H1 (cell line): ENCODE measurements at regions not wholly inside any gene's neighbourhood (a gene's known extent, or its start where the extent isn't known, plus 50 kb on each side); places are given as distances from the start of the nearest gene placed in this dataset.

Experiments used
- CTCF ChIA-PET: fragments of 300-600 bp; sonication (Branson Sonifier 250); formaldehyde crosslinking; loops from one replicate; lab custom pipeline; 2021; ENCODE audit not compliant: partially characterized antibody; lab: Charles Lee
- POLR2A ChIA-PET: fragments of 300-600 bp; sonication (Branson Sonifier 250); formaldehyde crosslinking; loops from one replicate; lab custom pipeline; 2021; ENCODE audit warnings: inconsistent platforms; ENCODE audit not compliant: partially characterized antibody; lab: Charles Lee
- DNase-seq, 2 experiments: peaks; one replicate each; pipeline versions ENCODE4 v3.0.0 to v3.0.0-alpha.2; 2010 to 2022; ENCODE audit warnings: low spot score in 2 of 2, low read depth in 1 of 2, mixed read lengths in 1 of 2
- FAIRE-seq: peaks from 2 replicates; lab custom pipeline; 2011; peaks lifted over from hg19 to GRCh38; lab: Jason Lieb, UNC
- H2AFZ ChIP-seq: 2 replicates; pipeline ENCODE4 v1.8.1; 2012; ENCODE audit warnings: low read length, inconsistent platforms
- H2AK5ac ChIP-seq: 2 replicates; pipeline ENCODE4 v1.6.1; 2013; ENCODE audit warnings: low read depth, low read length
- H2BK120ac ChIP-seq: replicated peaks from 2 replicates; pipeline ENCODE3; 2013; ENCODE audit warnings: low read depth, low read length, inconsistent platforms
- H2BK12ac ChIP-seq: 2 replicates; pipeline ENCODE4 v1.6.1; 2013; ENCODE audit warnings: low read depth, low read length
- H2BK15ac ChIP-seq: 2 replicates; pipeline ENCODE4 v1.6.1; 2013; ENCODE audit warnings: low read length
- H2BK20ac ChIP-seq: 2 replicates; pipeline ENCODE4 v1.6.1; 2013; ENCODE audit warnings: low read length
- H2BK5ac ChIP-seq: 2 replicates; pipeline ENCODE4 v1.6.1; 2013; ENCODE audit warnings: low read depth, low read length
- H3K14ac ChIP-seq: 2 replicates; pipeline ENCODE4 v1.6.1; 2013; ENCODE audit warnings: inconsistent platforms; ENCODE audit not compliant: insufficient read length
- H3K18ac ChIP-seq: 2 replicates; pipeline ENCODE4 v1.6.1; 2013; ENCODE audit warnings: low read length; ENCODE audit errors: extremely low read depth
- H3K23ac ChIP-seq: 2 replicates; pipeline ENCODE4 v1.6.1; 2013; ENCODE audit warnings: inconsistent platforms; ENCODE audit not compliant: insufficient read length
- H3K23me2 ChIP-seq: 2 replicates; pipeline ENCODE4 v1.6.1; 2013; ENCODE audit warnings: low read depth, low read length
- H3K27ac ChIP-seq: 2 replicates; pipeline ENCODE4 v1.6.1; 2011; ENCODE audit warnings: low read depth, low read length, inconsistent platforms
- H3K27me3 ChIP-seq, 4 experiments: replicated peaks in 1 of 4; 1 replicate in 1 of 4; 2 replicates in 3 of 4; pipeline versions ENCODE4 v1.6.1 to v1.8.1; 2011 to 2013; ENCODE audit warnings: low read length in 3 of 4, mild to moderate bottlenecking in 3 of 4, inconsistent platforms in 2 of 4, mixed read lengths in 2 of 4, moderate library complexity in 1 of 4; ENCODE audit not compliant: control insufficient read depth in 3 of 4, insufficient read depth in 3 of 4; ENCODE audit errors: extremely low read depth in 1 of 4
- H3K36me3 ChIP-seq, 4 experiments: 2 replicates each; pipeline versions ENCODE4 v1.6.1 to v1.8.1; 2011 to 2013; ENCODE audit warnings: mild to moderate bottlenecking in 4 of 4, low read length in 3 of 4, moderate library complexity in 2 of 4, control low read depth in 1 of 4, inconsistent platforms in 1 of 4; ENCODE audit not compliant: insufficient read depth in 4 of 4, control insufficient read depth in 2 of 4
- H3K4ac ChIP-seq: replicated peaks from 2 replicates; pipeline ENCODE3; 2013; ENCODE audit warnings: low read length, low read depth, mixed read lengths, inconsistent platforms; ENCODE audit not compliant: insufficient read length
- H3K4me1 ChIP-seq, 4 experiments: replicated peaks in 1 of 4; 1 replicate in 1 of 4; 2 replicates in 3 of 4; pipeline versions ENCODE4 v1.6.1 to v1.8.1; 2011 to 2013; ENCODE audit warnings: low read length in 3 of 4, inconsistent platforms in 2 of 4, mixed read lengths in 1 of 4; ENCODE audit not compliant: insufficient read depth in 4 of 4, control insufficient read depth in 3 of 4
- H3K4me2 ChIP-seq, 2 experiments: 2 replicates each; pipeline versions ENCODE4 v1.6.1 to v1.8.1; 2011 to 2013; ENCODE audit warnings: low read depth in 2 of 2, low read length in 2 of 2, control low read depth in 1 of 2, inconsistent platforms in 1 of 2, mild to moderate bottlenecking in 1 of 2; ENCODE audit not compliant: insufficient read depth in 1 of 2
- H3K4me3 ChIP-seq, 4 experiments: fragments of 200-600, 300-600 bp in 1 of 4; sonication (generic), shearing (Covaris generic), sonication (Bioruptor Twin) in 1 of 4; 2 replicates each; pipeline versions ENCODE4 v1.5.1 to v1.8.1; 2011 to 2016; ENCODE audit warnings: low read length in 4 of 4, low read depth in 3 of 4, control low read depth in 2 of 4, inconsistent platforms in 2 of 4, mild to moderate bottlenecking in 2 of 4, mixed read lengths in 1 of 4, moderate library complexity in 1 of 4; ENCODE audit not compliant: insufficient read depth in 2 of 4; ENCODE audit errors: extremely low read depth in 1 of 4
- H3K56ac ChIP-seq: replicated peaks from 2 replicates; pipeline ENCODE3; 2013; ENCODE audit warnings: low read depth, mild to moderate bottlenecking, mixed read lengths, low read length, inconsistent platforms; ENCODE audit not compliant: insufficient read length
- H3K79me1 ChIP-seq: 2 replicates; pipeline ENCODE4 v1.6.1; 2013; ENCODE audit warnings: low read depth, low read length, control low read depth
- H3K79me2 ChIP-seq, 2 experiments: 2 replicates each; pipeline versions ENCODE4 v1.6.1 to v1.8.1; 2012 to 2013; ENCODE audit warnings: low read length in 2 of 2, mild to moderate bottlenecking in 2 of 2, inconsistent platforms in 1 of 2; ENCODE audit not compliant: insufficient read depth in 2 of 2, control insufficient read depth in 1 of 2
- H3K9ac ChIP-seq, 4 experiments: replicated peaks in 1 of 4; 1 replicate in 1 of 4; 2 replicates in 3 of 4; pipeline versions ENCODE4 v1.6.1 to v1.8.1; 2011 to 2013; ENCODE audit warnings: low read depth in 3 of 4, low read length in 3 of 4, control low read depth in 2 of 4, mild to moderate bottlenecking in 2 of 4, moderate library complexity in 2 of 4, inconsistent platforms in 1 of 4; ENCODE audit errors: extremely low read depth in 1 of 4
- H3K9me3 ChIP-seq, 2 experiments: 2 replicates each; pipeline versions ENCODE4 v1.6.1 to v1.8.1; 2012 to 2013; ENCODE audit warnings: mild to moderate bottlenecking in 2 of 2, moderate library complexity in 2 of 2, control low read depth in 1 of 2, inconsistent platforms in 1 of 2, low read depth in 1 of 2, low read length in 1 of 2, mixed read lengths in 1 of 2; ENCODE audit not compliant: insufficient read depth in 2 of 2
- H4K20me1 ChIP-seq, 2 experiments: replicated peaks in 1 of 2; 2 replicates each; pipeline versions ENCODE3 to v1.8.1; 2011 to 2013; ENCODE audit warnings: inconsistent platforms in 2 of 2, low read length in 2 of 2, mild to moderate bottlenecking in 1 of 2; ENCODE audit not compliant: insufficient read depth in 2 of 2, control insufficient read depth in 1 of 2
- H4K5ac ChIP-seq: 2 replicates; pipeline ENCODE4 v1.6.1; 2013; ENCODE audit warnings: low read length, low read depth, mixed read lengths, inconsistent platforms; ENCODE audit not compliant: insufficient read length
- H4K8ac ChIP-seq: 2 replicates; pipeline ENCODE4 v1.8.0; 2013; ENCODE audit warnings: mild to moderate bottlenecking, moderate library complexity, low read length, inconsistent platforms; ENCODE audit not compliant: insufficient read depth; ENCODE audit errors: extremely low read depth
- H4K91ac ChIP-seq: replicated peaks from 2 replicates; pipeline ENCODE3; 2013; ENCODE audit warnings: low read length, mixed read lengths, inconsistent platforms; ENCODE audit not compliant: insufficient read length
- BACH1 ChIP-seq: IDR thresholded peaks from 2 replicates; pipeline ENCODE4 v1.6.1; 2012; ENCODE audit warnings: low read length, improper control_type of control experiment
- PHF8 ChIP-seq: fragments of 200-600 bp; sonication (generic); conservative IDR thresholded peaks from 2 replicates; pipeline ENCODE4 v1.7.1; 2012; ENCODE audit warnings: low read depth, mild to moderate bottlenecking, inconsistent platforms, low read length, moderate library complexity
- RAD21 ChIP-seq, 2 experiments: IDR thresholded peaks in 1 of 2; conservative IDR thresholded peaks in 1 of 2; 2 replicates each; pipeline ENCODE4 v1.6.1; 2011; ENCODE audit warnings: low read depth in 2 of 2, low read length in 2 of 2, improper control_type of control experiment in 1 of 2, inconsistent platforms in 1 of 2, mild to moderate bottlenecking in 1 of 2, moderate library complexity in 1 of 2
- SRF ChIP-seq: IDR thresholded peaks from 2 replicates; pipeline ENCODE4 v1.6.1; 2011; ENCODE audit warnings: mild to moderate bottlenecking, low read depth, low read length, moderate library complexity

GRCh38 chr12:59164226-59164625 is 243.9 kb upstream of the LRIG3 start:
- Histone ChIP-seq H3K36me3 (no peaks in the 10 kb centered on the region), H3K14ac (no peak overlapping the region), H3K27ac (no peak overlapping the region), H3K23ac (no peak overlapping the region), H3K9ac (no peak overlapping the region), H2AFZ (no peak overlapping the region), H3K4ac (no peak overlapping the region), H3K79me2 (no peaks in the 10 kb centered on the region), H4K5ac (no peak overlapping the region), H3K56ac (no peak overlapping the region), H3K4me3 (no peak overlapping the region), H3K4me2 (no peak overlapping the region), H3K79me1 (no peaks in the 10 kb centered on the region), H3K23me2 (no peaks in the 10 kb centered on the region), H2BK20ac (no peak overlapping the region), H4K8ac (no peak overlapping the region), H3K18ac (no peak overlapping the region), H4K91ac (no peak overlapping the region), H2BK5ac (no peak overlapping the region), H2BK120ac (no peak overlapping the region), H3K4me1 (no peaks in the 10 kb centered on the region), H2AK5ac (no peak overlapping the region), H3K9me3 (no peaks in the 10 kb centered on the region), H2BK15ac (no peak overlapping the region), H3K27me3 (no peaks in the 10 kb centered on the region), H2BK12ac (no peak overlapping the region), H4K20me1 (no peaks in the 10 kb centered on the region)
- FAIRE-seq (no peak), DNase-seq (no peak)
- ChIA-PET POLR2A (no interaction called here), CTCF (interaction anchor here (0.5 to 4.0 kb wide), 21 partner anchors 8 to 1030 kb away, joined by 3 to 34 read pairs (median 4); no protein-coding TSS in a partner anchor)
- no peak for TF ChIP-seq SRF
- no peak for TF ChIP-seq RAD21 (IDR thresholded peaks at IDR 0.05 in 1 of 2, conservative IDR thresholded peaks at IDR 0.05 in 1 of 2; ENCODE audit: low read depth in 2 of 2, low read length in 2 of 2)
- TF ChIP-seq PHF8 = no peak
- TF ChIP-seq BACH1 = no peak
